Lower lobe of right lung (tissue), 2 donors: ENCODE measurements at regions not wholly inside any gene's neighbourhood (a gene's known extent, or its start where the extent isn't known, plus 50 kb on each side); places are given as distances from the start of the nearest gene placed in this dataset.

Experiments
- ATAC-seq, 2 donors: fragments of 200-7000 bp; cut with Tn5 transposase; one replicate each; pipeline ENCODE4 v1.9.1; 2020 to 2022; ENCODE audit warnings: mild to moderate bottlenecking in 2 of 2, moderate library complexity in 2 of 2
- DNase-seq: peaks from one replicate; pipeline ENCODE4 v3.0.0-alpha.2; 2020
- H3K27ac ChIP-seq: fragments of 200-600 bp; one replicate; pipeline ENCODE4 v1.8.0; 2022
- H3K27me3 ChIP-seq: fragments of 200-600 bp; one replicate; pipeline ENCODE4 v1.8.0; 2022; ENCODE audit warnings: low read depth
- H3K36me3 ChIP-seq: fragments of 200-600 bp; one replicate; pipeline ENCODE4 v1.8.0; 2022; ENCODE audit warnings: mild to moderate bottlenecking
- H3K4me1 ChIP-seq: fragments of 200-600 bp; one replicate; pipeline ENCODE4 v1.8.0; 2022
- H3K4me3 ChIP-seq: fragments of 200-600 bp; one replicate; pipeline ENCODE4 v1.8.0; 2022; ENCODE audit warnings: mild to moderate bottlenecking
- H3K9me3 ChIP-seq: fragments of 200-600 bp; one replicate; pipeline ENCODE4 v1.8.0; 2022
- intact Hi-C: fragments of 100-400 bp; cut with DNase I; formaldehyde crosslinking; loops from one replicate; pipeline ENCODE4 v1.11.0; 2022
- TF ChIP-seq, protein P1 (sequence below): fragments of 200-600 bp; IDR thresholded peaks from one replicate; pipeline ENCODE4 v1.8.0; 2022; ENCODE audit warnings: antibody characterized with exemption, mild to moderate bottlenecking
- donor health status: DM: no; HTN: yes; CAD: no; lungs with severe emphysema.

- Histone ChIP-seq H3K36me3 (no peaks in the 10 kb centered on the region), H3K4me3 (no peak overlapping the region), H3K9me3 (no peaks in the 10 kb centered on the region), H3K4me1 (peaks cover 43% of the 10 kb centered on the region), H3K27me3 (no peaks in the 10 kb centered on the region), H3K27ac (peak overlapping the region; percentile 21)
- ATAC-seq (peak in 1 of 2 donors; percentile 5), DNase-seq (no peak)
- TF ChIP-seq, protein P1, sequence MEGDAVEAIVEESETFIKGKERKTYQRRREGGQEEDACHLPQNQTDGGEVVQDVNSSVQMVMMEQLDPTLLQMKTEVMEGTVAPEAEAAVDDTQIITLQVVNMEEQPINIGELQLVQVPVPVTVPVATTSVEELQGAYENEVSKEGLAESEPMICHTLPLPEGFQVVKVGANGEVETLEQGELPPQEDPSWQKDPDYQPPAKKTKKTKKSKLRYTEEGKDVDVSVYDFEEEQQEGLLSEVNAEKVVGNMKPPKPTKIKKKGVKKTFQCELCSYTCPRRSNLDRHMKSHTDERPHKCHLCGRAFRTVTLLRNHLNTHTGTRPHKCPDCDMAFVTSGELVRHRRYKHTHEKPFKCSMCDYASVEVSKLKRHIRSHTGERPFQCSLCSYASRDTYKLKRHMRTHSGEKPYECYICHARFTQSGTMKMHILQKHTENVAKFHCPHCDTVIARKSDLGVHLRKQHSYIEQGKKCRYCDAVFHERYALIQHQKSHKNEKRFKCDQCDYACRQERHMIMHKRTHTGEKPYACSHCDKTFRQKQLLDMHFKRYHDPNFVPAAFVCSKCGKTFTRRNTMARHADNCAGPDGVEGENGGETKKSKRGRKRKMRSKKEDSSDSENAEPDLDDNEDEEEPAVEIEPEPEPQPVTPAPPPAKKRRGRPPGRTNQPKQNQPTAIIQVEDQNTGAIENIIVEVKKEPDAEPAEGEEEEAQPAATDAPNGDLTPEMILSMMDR = no peak
- intact Hi-C loops = no loop called here
Observed at GRCh38 chr1:201637282-201638079, 98.6 kb downstream of the NAV1 start.

DNA sequence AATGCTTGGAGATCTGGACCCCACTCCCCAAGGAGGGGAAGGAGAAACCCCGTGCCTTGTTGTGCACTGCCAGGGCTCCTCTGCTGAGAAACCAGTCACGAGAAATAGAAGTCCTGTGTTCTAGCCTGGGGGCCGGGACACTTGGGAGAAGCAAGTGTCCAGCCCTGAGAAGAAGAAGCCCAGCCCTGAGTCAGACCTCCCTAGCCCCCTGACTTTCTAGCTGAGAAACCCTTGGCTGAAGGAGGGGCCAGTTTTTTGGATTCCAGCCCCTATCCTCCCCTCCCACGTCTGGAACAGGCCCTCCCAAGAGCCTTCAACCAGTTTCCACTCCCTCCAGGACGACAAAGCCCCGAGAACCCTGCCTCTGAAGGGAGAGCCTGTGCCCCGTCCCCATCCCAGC, 100.5 kb downstream of the NAV1 start:
- intact Hi-C loops = no loop called here

DNA sequence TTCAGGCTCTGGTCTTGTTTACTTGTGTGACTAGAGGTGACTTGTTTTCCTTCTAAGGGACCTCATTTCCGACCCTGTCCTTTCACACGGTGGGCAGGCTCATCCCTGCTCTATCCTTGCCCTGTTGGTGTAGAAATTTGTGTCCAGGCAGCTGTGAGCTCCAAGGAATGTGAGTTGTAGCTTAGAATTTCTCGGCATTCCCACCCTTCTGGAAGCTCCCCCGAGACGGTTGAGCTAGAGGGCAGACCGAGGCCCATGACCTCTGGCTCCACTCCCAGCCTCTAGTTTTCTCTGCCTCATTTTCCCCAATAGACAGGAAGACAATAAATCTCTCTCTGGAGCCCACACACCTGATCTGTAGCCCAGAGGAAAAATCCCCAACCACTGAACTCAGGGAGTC, 100.9 kb downstream of the NAV1 start:
- TF ChIP-seq, protein P1 = no peak
- H3K36me3 ChIP-seq = no peaks in the 10 kb centered on the region
- peaks cover 26% of the 10 kb centered on the region for H3K4me1 ChIP-seq
- H3K4me3 ChIP-seq = no peak overlapping the region
- no peak for ATAC-seq
- no peak for DNase-seq
- H3K27ac ChIP-seq = no peak overlapping the region
- no peaks in the 10 kb centered on the region for H3K27me3 ChIP-seq
- no peaks in the 10 kb centered on the region for H3K9me3 ChIP-seq
- intact Hi-C loops = no loop called here

More for the DNA sequence above, 100.5 kb downstream of the NAV1 start:
- no peak for DNase-seq
- peaks cover 28% of the 10 kb centered on the region for H3K4me1 ChIP-seq
- TF ChIP-seq, protein P1 = no peak
- no peak overlapping the region for H3K4me3 ChIP-seq
- H3K27ac ChIP-seq = no peak overlapping the region
- no peaks in the 10 kb centered on the region for H3K9me3 ChIP-seq
- no peaks in the 10 kb centered on the region for H3K36me3 ChIP-seq
- ATAC-seq = peak in 1 of 2 donors; percentile 8
- H3K27me3 ChIP-seq = no peaks in the 10 kb centered on the region

- intact Hi-C loops = no loop called here
- no peak for DNase-seq
- TF ChIP-seq, protein P1 = no peak
Observed at GRCh38 chr1:201640624-201641023, 101.7 kb downstream of the NAV1 start.

DNA sequence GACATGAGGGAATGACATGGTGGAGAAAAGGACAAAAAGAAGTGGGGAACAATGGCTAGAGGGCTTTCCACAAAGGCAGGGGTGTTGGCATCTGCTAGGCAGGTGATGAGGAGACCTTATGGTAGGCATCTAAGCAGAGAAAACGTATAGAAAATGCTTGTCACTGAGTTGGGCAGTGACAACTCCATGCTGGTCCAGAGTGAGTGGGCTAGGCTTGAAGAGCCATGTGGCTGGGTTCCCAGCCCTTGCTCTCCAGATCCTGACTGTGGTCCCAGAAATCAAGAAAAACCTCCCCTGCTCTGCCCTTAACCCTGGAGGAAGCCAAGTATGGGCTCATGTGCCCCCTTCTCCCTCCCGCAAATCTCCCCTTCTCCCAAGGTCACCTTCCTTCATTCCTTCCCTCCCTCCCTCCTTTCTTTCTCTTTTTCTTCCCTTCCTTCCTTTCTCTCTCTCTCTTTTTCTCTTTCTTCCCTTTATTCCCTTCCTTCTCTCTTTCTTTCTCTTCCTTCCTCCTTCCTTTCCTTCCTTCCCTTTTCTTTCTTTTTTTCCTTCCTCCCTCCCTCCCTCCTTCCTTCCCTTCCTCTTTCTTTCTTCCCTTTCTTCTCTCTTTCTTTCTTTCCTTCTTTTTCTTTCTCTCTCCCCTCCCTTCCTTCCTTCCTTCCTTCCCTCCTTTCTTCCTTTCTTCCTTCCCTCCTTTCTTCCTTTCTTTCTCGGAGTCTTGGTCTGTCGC, 102.8 kb downstream of the NAV1 start:
- no peak for DNase-seq
- Histone ChIP-seq H3K4me1 (peaks cover 16% of the 10 kb centered on the region), H3K27me3 (no peaks in the 10 kb centered on the region), H3K36me3 (no peaks in the 10 kb centered on the region), H3K4me3 (no peak overlapping the region), H3K27ac (no peak overlapping the region), H3K9me3 (no peaks in the 10 kb centered on the region)
- intact Hi-C loops = no loop called here
- ATAC-seq = no peak
- TF ChIP-seq, protein P1 = no peak

More at GRCh38 chr1:201640624-201641023, 101.7 kb downstream of the NAV1 start:
- no peak overlapping the region for H3K27ac ChIP-seq
- H3K4me3 ChIP-seq = no peak overlapping the region
- ATAC-seq = peak; percentile 55 to 62
- H3K36me3 ChIP-seq = no peaks in the 10 kb centered on the region
- H3K27me3 ChIP-seq = no peaks in the 10 kb centered on the region
- peaks cover 26% of the 10 kb centered on the region for H3K4me1 ChIP-seq
- no peaks in the 10 kb centered on the region for H3K9me3 ChIP-seq
